HFF-Myc (cell line): ENCODE measurements at regions not wholly inside any gene's neighbourhood (a gene's known extent, or its start where the extent isn't known, plus 50 kb on each side); places are given as distances from the start of the nearest gene placed in this dataset.

Source experiments
- DNase-seq: peaks from one replicate; pipeline ENCODE4 v3.0.0-alpha.2; 2011; ENCODE audit warnings: low read depth; ENCODE audit errors: extremely low read depth
- H3K4me3 ChIP-seq: replicated peaks from 2 replicates; pipeline ENCODE4 v1.5.1; 2011; ENCODE audit warnings: low read depth, mild to moderate bottlenecking, control low read depth, low read length
- CTCF ChIP-seq: IDR thresholded peaks from 2 replicates; pipeline ENCODE4 v1.5.1; 2012; ENCODE audit warnings: mild to moderate bottlenecking, low read depth, low read length, control low read depth; ENCODE audit errors: missing control alignments

GRCh38 chr7:32279500-32279899, 209.3 kb upstream of the PDE1C start:
- DNase-seq, result no peak
- H3K4me3 ChIP-seq, result no peak overlapping the region
- no peak for TF ChIP-seq CTCF

GRCh38 chr7:32275216-32276009, 205.2 kb upstream of the PDE1C start:
- DNase-seq, result no peak
- H3K4me3 ChIP-seq, result no peak overlapping the region
- TF ChIP-seq CTCF, result no peak

- no peak overlapping the region for H3K4me3 ChIP-seq
- TF ChIP-seq CTCF, result no peak
- DNase-seq, result no peak
Measured at GRCh38 chr7:32273297-32273696, 203.1 kb upstream of the PDE1C start.

GRCh38 chr7:32266932-32267475, 196.8 kb upstream of the PDE1C start:
- DNase-seq, result no peak
- H3K4me3 ChIP-seq, result no peak overlapping the region
- no peak for TF ChIP-seq CTCF

- no peak for TF ChIP-seq CTCF
- DNase-seq, result no peak
- H3K4me3 ChIP-seq, result no peak overlapping the region
Measured at GRCh38 chr7:32264702-32265284, 194.6 kb upstream of the PDE1C start.

- no peak for TF ChIP-seq CTCF
- DNase-seq, result no peak
- H3K4me3 ChIP-seq, result no peak overlapping the region
Measured at GRCh38 chr7:32263611-32264010, 193.4 kb upstream of the PDE1C start.
